Esophagus (tissue), 2 donors: ENCODE measurements at regions not wholly inside any gene's neighbourhood (a gene's known extent, or its start where the extent isn't known, plus 50 kb on each side); places are given as distances from the start of the nearest gene placed in this dataset.

Experiments
- H3K27ac ChIP-seq, 2 donors: one replicate each; pipeline ENCODE4 v1.5.1; 2013; ENCODE audit warnings: low read depth in 2 of 2, mild to moderate bottlenecking in 2 of 2, inconsistent platforms in 1 of 2, low read length in 1 of 2, moderate library complexity in 1 of 2
- H3K27me3 ChIP-seq, 2 donors: one replicate each; pipeline ENCODE4 v1.6.1; 2013; ENCODE audit warnings: low read length in 2 of 2, control low read depth in 1 of 2, mild to moderate bottlenecking in 1 of 2; ENCODE audit not compliant: insufficient read depth in 2 of 2, control insufficient read depth in 1 of 2
- H3K36me3 ChIP-seq, 2 donors: one replicate each; pipeline ENCODE4 v1.6.1; 2013; ENCODE audit warnings: low read length in 1 of 2; ENCODE audit not compliant: control insufficient read depth in 2 of 2, insufficient read depth in 2 of 2
- H3K4me1 ChIP-seq, 2 donors: one replicate each; pipeline ENCODE4 v1.6.1; 2013; ENCODE audit warnings: low read length in 1 of 2; ENCODE audit not compliant: control insufficient read depth in 2 of 2, insufficient read depth in 2 of 2
- H3K4me3 ChIP-seq, 2 donors: one replicate each; pipeline ENCODE4 v1.5.1; 2013; ENCODE audit warnings: low read length in 2 of 2, mild to moderate bottlenecking in 2 of 2, low read depth in 1 of 2, moderate library complexity in 1 of 2
- H3K9me3 ChIP-seq, 2 donors: one replicate each; pipeline ENCODE4 v1.6.1; 2013; ENCODE audit warnings: mild to moderate bottlenecking in 2 of 2, low read depth in 1 of 2, low read length in 1 of 2, moderate library complexity in 1 of 2; ENCODE audit not compliant: control insufficient read depth in 2 of 2, insufficient read depth in 1 of 2
- WGBS, 2 donors: extraction: QIAGEN DNeasy Blood & Tissue Kit; methylation state at CpG; one replicate each; pipeline ENCODE4 v1.1.7; 2013; 5-methylcytosine and 5-hydroxymethylcytosine counted together
- donor health status: healthy with polysubstance abuse.
- donor health status: Bipolar disorder and iron deficiency.

DNA sequence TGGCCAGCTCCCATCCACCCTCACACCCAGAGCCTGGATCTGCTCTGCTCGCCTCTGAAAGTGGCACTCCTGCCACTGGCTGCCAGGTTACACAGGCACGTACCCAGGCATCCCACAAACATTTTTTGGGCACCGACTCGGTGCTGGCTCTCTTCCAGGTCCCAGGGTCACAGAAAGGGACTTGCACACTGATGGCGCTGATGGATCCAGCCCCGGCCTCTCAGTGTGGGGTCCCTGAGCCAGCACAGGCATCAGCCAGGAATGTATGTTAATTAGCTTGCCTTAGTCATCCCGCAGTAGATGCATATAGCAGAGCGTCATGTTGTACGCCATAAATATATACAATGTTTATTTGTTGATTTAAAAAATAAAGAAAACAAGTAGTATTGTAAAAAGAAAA, 537.2 kb downstream of the NPHP4 start:
- Histone ChIP-seq H3K27me3 (peaks cover 0 to 4% of the 10 kb centered on the region in 2 donors), H3K4me3 (no peak overlapping the region), H3K27ac (no peak overlapping the region), H3K36me3 (no peaks in the 10 kb centered on the region), H3K4me1 (no peaks in the 10 kb centered on the region), H3K9me3 (no peaks in the 10 kb centered on the region)
- 50 to 55% methylated on average over 9 of the region's 9 CpGs for WGBS, 2 donors

GRCh38 chr1:5453347-5453746, 538.9 kb downstream of the NPHP4 start:
- H3K27me3 ChIP-seq = peaks cover 0 to 4% of the 10 kb centered on the region in 2 donors
- H3K36me3 ChIP-seq = no peaks in the 10 kb centered on the region
- no peak overlapping the region for H3K4me3 ChIP-seq
- no peak overlapping the region for H3K27ac ChIP-seq
- 73 to 85% methylated on average over 8 of the region's 8 CpGs for WGBS, 2 donors
- no peaks in the 10 kb centered on the region for H3K9me3 ChIP-seq
- no peaks in the 10 kb centered on the region for H3K4me1 ChIP-seq

GRCh38 chr1:5451671-5452070, 540.6 kb downstream of the NPHP4 start:
- WGBS, 2 donors = 79 to 83% methylated on average over 11 of the region's 11 CpGs

GRCh38 chr1:5448486-5448885, 543.7 kb downstream of the NPHP4 start:
- Histone ChIP-seq H3K27ac (no peak overlapping the region), H3K36me3 (no peaks in the 10 kb centered on the region), H3K4me1 (no peaks in the 10 kb centered on the region), H3K9me3 (no peaks in the 10 kb centered on the region), H3K27me3 (peaks cover 0 to 4% of the 10 kb centered on the region in 2 donors), H3K4me3 (no peak overlapping the region)
- WGBS, 2 donors = 70 to 71% methylated on average over 6 of the region's 6 CpGs

More at GRCh38 chr1:5451671-5452070, 540.6 kb downstream of the NPHP4 start:
- Histone ChIP-seq H3K4me3 (no peak overlapping the region), H3K27me3 (peaks cover 0 to 4% of the 10 kb centered on the region in 2 donors), H3K27ac (no peak overlapping the region), H3K4me1 (no peaks in the 10 kb centered on the region), H3K9me3 (no peaks in the 10 kb centered on the region), H3K36me3 (no peaks in the 10 kb centered on the region)

- H3K9me3 ChIP-seq = no peaks in the 10 kb centered on the region
- no peaks in the 10 kb centered on the region for H3K4me1 ChIP-seq
- H3K27ac ChIP-seq = no peak overlapping the region
- H3K4me3 ChIP-seq = no peak overlapping the region
- H3K27me3 ChIP-seq = peaks cover 0 to 4% of the 10 kb centered on the region in 2 donors
- no peaks in the 10 kb centered on the region for H3K36me3 ChIP-seq
- WGBS, 2 donors = 52 to 63% methylated on average over 6 of the region's 6 CpGs
Measured at GRCh38 chr1:5447503-5447960, 544.7 kb downstream of the NPHP4 start.

- Histone ChIP-seq H3K27me3 (no peaks in the 10 kb centered on the region), H3K9me3 (peaks cover 0 to 5% of the 10 kb centered on the region in 2 donors), H3K4me3 (no peak overlapping the region), H3K4me1 (no peaks in the 10 kb centered on the region), H3K36me3 (no peaks in the 10 kb centered on the region), H3K27ac (no peak overlapping the region)
- 55 to 64% methylated on average over 6 of the region's 6 CpGs for WGBS, 2 donors
Measured at GRCh38 chr1:5444396-5444795, 547.8 kb downstream of the NPHP4 start.

GRCh38 chr1:5436808-5437207, 555.4 kb downstream of the NPHP4 start:
- Histone ChIP-seq H3K4me1 (no peaks in the 10 kb centered on the region), H3K36me3 (no peaks in the 10 kb centered on the region), H3K27ac (no peak overlapping the region), H3K9me3 (peaks cover 0 to 15% of the 10 kb centered on the region in 2 donors), H3K4me3 (no peak overlapping the region), H3K27me3 (peaks cover 0 to 2% of the 10 kb centered on the region in 2 donors)
- 90 to 91% methylated on average over 2 of the region's 2 CpGs for WGBS, 2 donors

DNA sequence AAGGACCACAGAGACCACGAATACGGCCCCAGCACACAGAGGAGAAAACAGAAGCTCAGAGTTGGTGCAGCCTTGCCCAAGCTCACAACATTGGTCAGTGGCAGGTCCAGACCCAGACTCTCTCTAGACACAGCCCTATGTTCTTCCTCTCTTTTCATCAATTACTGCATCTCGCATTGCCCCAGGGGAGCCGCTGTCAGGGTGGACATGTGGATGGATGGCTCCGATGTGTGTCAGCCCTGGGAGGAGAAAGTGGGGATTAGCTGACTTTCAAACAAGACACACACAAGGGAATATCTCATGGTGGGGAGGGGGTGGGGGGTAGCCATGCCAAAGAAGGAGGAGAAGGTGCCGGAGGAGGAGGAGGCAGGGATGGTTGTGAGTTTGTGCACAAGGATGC, 556.8 kb downstream of the NPHP4 start:
- 88 to 93% methylated on average over 6 of the region's 6 CpGs for WGBS, 2 donors
- Histone ChIP-seq H3K4me1 (no peaks in the 10 kb centered on the region), H3K36me3 (no peaks in the 10 kb centered on the region), H3K4me3 (no peak overlapping the region), H3K27me3 (peaks cover 0 to 2% of the 10 kb centered on the region in 2 donors), H3K9me3 (peaks cover 0 to 15% of the 10 kb centered on the region in 2 donors), H3K27ac (no peak overlapping the region)

GRCh38 chr1:5432436-5432835, 559.8 kb downstream of the NPHP4 start:
- Histone ChIP-seq H3K4me1 (no peaks in the 10 kb centered on the region), H3K36me3 (no peaks in the 10 kb centered on the region), H3K4me3 (no peak overlapping the region), H3K27me3 (peaks cover 0 to 2% of the 10 kb centered on the region in 2 donors), H3K27ac (no peak overlapping the region), H3K9me3 (peaks cover 0 to 4% of the 10 kb centered on the region in 2 donors)
- WGBS, 2 donors = 78 to 82% methylated on average over 5 of the region's 5 CpGs

DNA sequence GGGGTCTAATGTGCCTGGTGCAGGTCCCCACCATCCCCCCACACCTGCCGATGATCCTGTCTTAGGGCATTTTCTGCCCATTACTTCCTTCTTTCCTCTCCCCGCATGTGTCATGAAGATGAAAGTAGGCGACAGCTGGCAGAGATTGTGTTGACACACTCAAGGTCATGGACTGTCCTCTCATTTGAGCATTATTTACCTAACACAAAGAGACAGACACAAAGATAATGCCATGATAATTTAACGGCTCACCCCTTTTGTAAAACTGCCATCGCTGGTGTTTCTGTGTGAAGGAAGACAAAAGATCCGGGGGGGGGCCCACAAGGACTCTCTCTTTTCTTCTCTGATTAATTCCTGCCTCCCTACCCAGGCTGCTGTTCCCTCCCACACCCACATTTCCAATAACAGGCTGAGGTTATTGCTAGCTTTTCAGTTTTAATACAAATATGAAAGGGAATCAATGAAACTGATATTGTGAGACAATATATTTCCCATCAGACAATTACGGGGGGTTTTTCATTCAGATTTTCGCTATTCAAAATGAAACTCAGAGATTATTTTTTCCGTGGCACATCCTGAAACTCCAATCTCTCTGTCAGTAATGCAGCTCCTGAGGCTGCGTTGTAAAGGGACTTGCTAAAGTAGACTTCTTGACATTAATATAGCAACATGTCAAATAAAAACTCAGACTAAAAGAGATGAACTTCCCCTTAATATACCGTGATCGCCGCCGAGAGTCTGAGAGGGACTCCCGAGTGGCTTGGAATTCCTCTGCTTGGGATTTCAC, 561.1 kb downstream of the NPHP4 start:
- peaks cover 0 to 2% of the 10 kb centered on the region in 2 donors for H3K27me3 ChIP-seq
- H3K27ac ChIP-seq = no peak overlapping the region
- 50 to 57% methylated on average over 15 of the region's 15 CpGs for WGBS, 2 donors
- H3K9me3 ChIP-seq = no peaks in the 10 kb centered on the region
- H3K4me1 ChIP-seq = no peaks in the 10 kb centered on the region
- H3K36me3 ChIP-seq = no peaks in the 10 kb centered on the region
- no peak overlapping the region for H3K4me3 ChIP-seq
